ENCODE measurements at regions not wholly inside any gene's neighbourhood (a gene's known extent, or its start where the extent isn't known, plus 50 kb on each side); places are given as distances from the start of the nearest gene placed in this dataset.

- no peaks in the 10 kb centered on the region for H4K20me1 ChIP-seq (ENCODE audit: low read depth, low read length)
- H3F3A ChIP-seq (ENCODE audit: insufficient read depth), result no peaks in the 10 kb centered on the region
- H3K79me2 ChIP-seq (ENCODE audit: insufficient read depth, low read length), result no peaks in the 10 kb centered on the region
- H2AFZ ChIP-seq (ENCODE audit: low read depth, low read length, severe bottlenecking), result peak overlapping the region; percentile 59
- H3K4me3 ChIP-seq (ENCODE audit: insufficient read depth, low read length, poor library complexity, severe bottlenecking), result no peak overlapping the region
- TF ChIP-seq EZH2phosphoT487 (conservative IDR thresholded peaks at IDR 0.05; ENCODE audit: low read length) (no peak), CTCF (IDR thresholded peaks at IDR 0.05; ENCODE audit: insufficient read depth, low read length, poor library complexity, severe bottlenecking) (no peak)
- H3K27ac ChIP-seq (ENCODE audit: low read depth, low read length), result no peak overlapping the region
- no peaks in the 10 kb centered on the region for H3K9me3 ChIP-seq (ENCODE audit: insufficient read depth, low read length)
- no peak overlapping the region for H3K9ac ChIP-seq (ENCODE audit: low read length)
- H3K27me3 ChIP-seq (ENCODE audit: low read length), result no peaks in the 10 kb centered on the region
- no peaks in the 10 kb centered on the region for H3K9me2 ChIP-seq (replicated peaks; ENCODE audit: insufficient read depth, low read length)
- H3K4me2 ChIP-seq (ENCODE audit: low read depth, low read length, poor library complexity, severe bottlenecking), result no peak overlapping the region
- no peaks in the 10 kb centered on the region for H3K36me3 ChIP-seq (ENCODE audit: low read length)
These were observed 1080.2 kb upstream of the NRXN1 start for GRCh38 chr2:52112141-52112540.

GRCh38 chr2:52107124-52107523 lies 1075.2 kb upstream of the NRXN1 start:
- no peaks in the 10 kb centered on the region for H3K9me2 ChIP-seq (replicated peaks; ENCODE audit: insufficient read depth, low read length)
- no peak overlapping the region for H3K4me3 ChIP-seq (ENCODE audit: insufficient read depth, low read length, poor library complexity, severe bottlenecking)
- H3K9me3 ChIP-seq (ENCODE audit: insufficient read depth, low read length), result no peaks in the 10 kb centered on the region
- H3K27ac ChIP-seq (ENCODE audit: low read depth, low read length), result no peak overlapping the region
- H3K27me3 ChIP-seq (ENCODE audit: low read length), result no peaks in the 10 kb centered on the region
- no peak for TF ChIP-seq EZH2phosphoT487 (conservative IDR thresholded peaks at IDR 0.05; ENCODE audit: low read length)
- TF ChIP-seq CTCF (IDR thresholded peaks at IDR 0.05; ENCODE audit: insufficient read depth, low read length, poor library complexity, severe bottlenecking), result no peak
- no peak overlapping the region for H3K9ac ChIP-seq (ENCODE audit: low read length)
- no peaks in the 10 kb centered on the region for H3K79me2 ChIP-seq (ENCODE audit: insufficient read depth, low read length)
- H2AFZ ChIP-seq (ENCODE audit: low read depth, low read length, severe bottlenecking), result peak overlapping the region; percentile 20
- H3F3A ChIP-seq (ENCODE audit: insufficient read depth), result no peaks in the 10 kb centered on the region
- no peaks in the 10 kb centered on the region for H4K20me1 ChIP-seq (ENCODE audit: low read depth, low read length)
- H3K4me2 ChIP-seq (ENCODE audit: low read depth, low read length, poor library complexity, severe bottlenecking), result no peak overlapping the region
- no peaks in the 10 kb centered on the region for H3K36me3 ChIP-seq (ENCODE audit: low read length)

- Histone ChIP-seq H3K4me2 (ENCODE audit: low read depth, low read length, poor library complexity, severe bottlenecking) (no peak overlapping the region), H3F3A (ENCODE audit: insufficient read depth) (no peaks in the 10 kb centered on the region), H3K27me3 (ENCODE audit: low read length) (no peaks in the 10 kb centered on the region), H3K4me3 (ENCODE audit: insufficient read depth, low read length, poor library complexity, severe bottlenecking) (no peak overlapping the region), H3K36me3 (ENCODE audit: low read length) (no peaks in the 10 kb centered on the region), H3K9ac (ENCODE audit: low read length) (no peak overlapping the region), H3K9me2 (replicated peaks; ENCODE audit: insufficient read depth, low read length) (no peaks in the 10 kb centered on the region), H4K20me1 (ENCODE audit: low read depth, low read length) (no peaks in the 10 kb centered on the region), H3K27ac (ENCODE audit: low read depth, low read length) (no peak overlapping the region), H3K9me3 (ENCODE audit: insufficient read depth, low read length) (no peaks in the 10 kb centered on the region), H2AFZ (ENCODE audit: low read depth, low read length, severe bottlenecking) (no peak overlapping the region), H3K79me2 (ENCODE audit: insufficient read depth, low read length) (no peaks in the 10 kb centered on the region)
- TF ChIP-seq CTCF (IDR thresholded peaks at IDR 0.05; ENCODE audit: insufficient read depth, low read length, poor library complexity, severe bottlenecking) (no peak), EZH2phosphoT487 (conservative IDR thresholded peaks at IDR 0.05; ENCODE audit: low read length) (no peak)
These were observed 1065.1 kb upstream of the NRXN1 start for GRCh38 chr2:52097071-52097470.

Measured in SU-DHL-6 (cell line).